Cardiac muscle cell (in vitro differentiated cells and primary cell): ENCODE measurements at regions not wholly inside any gene's neighbourhood (a gene's known extent, or its start where the extent isn't known, plus 50 kb on each side); places are given as distances from the start of the nearest gene placed in this dataset.

ENCODE experiments used
- DNase-seq, 2 donors: peaks; one replicate each; pipeline versions ENCODE4 v3.0.0 to v3.0.0-alpha.2; 2010 to 2017; ENCODE audit warnings: low read depth in 1 of 2, low spot score in 1 of 2
- H3K27ac ChIP-seq: fragments of 200-600 bp; sonication (generic); 2 replicates; pipeline ENCODE4 v1.5.1; 2016
- H3K27me3 ChIP-seq: fragments of 200-600 bp; sonication (generic); 2 replicates; pipeline ENCODE4 v1.6.0; 2016; ENCODE audit warnings: control low read depth
- H3K36me3 ChIP-seq: fragments of 200-600 bp; sonication (generic); 2 replicates; pipeline ENCODE4 v1.5.1; 2016; ENCODE audit warnings: control low read depth
- H3K4me1 ChIP-seq: fragments of 200-600 bp; sonication (generic); 2 replicates; pipeline ENCODE4 v1.8.1; 2017; ENCODE audit warnings: low read depth, mild to moderate bottlenecking, mixed run types
- H3K4me3 ChIP-seq: fragments of 200-600 bp; sonication (generic); 2 replicates; pipeline ENCODE4 v1.5.1; 2016; ENCODE audit warnings: mild to moderate bottlenecking
- H3K9me3 ChIP-seq: fragments of 200-600 bp; sonication (generic); 2 replicates; pipeline ENCODE4 v1.5.1; 2017; ENCODE audit warnings: low read depth, mild to moderate bottlenecking, control low read depth
- TF ChIP-seq, protein P1 (sequence below): IDR thresholded peaks from 2 replicates; pipeline ENCODE4 v1.5.1; 2012; ENCODE audit warnings: low read depth, mild to moderate bottlenecking, low read length

DNA sequence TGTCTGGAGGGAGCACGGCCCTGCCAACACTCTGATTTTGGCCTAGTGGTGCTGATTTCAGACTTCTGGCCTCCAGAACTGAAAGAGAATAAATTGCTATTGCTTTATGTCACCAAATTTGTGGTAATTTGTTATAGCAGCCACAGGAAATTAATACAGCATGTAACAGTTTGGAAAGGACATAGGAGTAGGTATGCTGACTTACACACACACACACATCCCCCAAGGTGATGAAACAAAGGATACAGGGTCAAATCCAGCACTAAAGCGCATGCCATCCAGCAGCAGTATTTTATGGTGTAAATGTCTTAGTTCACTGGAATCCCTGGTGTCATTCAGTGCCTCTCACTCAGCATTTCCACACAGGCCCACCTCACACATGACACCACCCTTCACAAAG, 72.2 kb upstream of the MAN1A2 start:
- no peak for DNase-seq
- TF ChIP-seq, protein P1, sequence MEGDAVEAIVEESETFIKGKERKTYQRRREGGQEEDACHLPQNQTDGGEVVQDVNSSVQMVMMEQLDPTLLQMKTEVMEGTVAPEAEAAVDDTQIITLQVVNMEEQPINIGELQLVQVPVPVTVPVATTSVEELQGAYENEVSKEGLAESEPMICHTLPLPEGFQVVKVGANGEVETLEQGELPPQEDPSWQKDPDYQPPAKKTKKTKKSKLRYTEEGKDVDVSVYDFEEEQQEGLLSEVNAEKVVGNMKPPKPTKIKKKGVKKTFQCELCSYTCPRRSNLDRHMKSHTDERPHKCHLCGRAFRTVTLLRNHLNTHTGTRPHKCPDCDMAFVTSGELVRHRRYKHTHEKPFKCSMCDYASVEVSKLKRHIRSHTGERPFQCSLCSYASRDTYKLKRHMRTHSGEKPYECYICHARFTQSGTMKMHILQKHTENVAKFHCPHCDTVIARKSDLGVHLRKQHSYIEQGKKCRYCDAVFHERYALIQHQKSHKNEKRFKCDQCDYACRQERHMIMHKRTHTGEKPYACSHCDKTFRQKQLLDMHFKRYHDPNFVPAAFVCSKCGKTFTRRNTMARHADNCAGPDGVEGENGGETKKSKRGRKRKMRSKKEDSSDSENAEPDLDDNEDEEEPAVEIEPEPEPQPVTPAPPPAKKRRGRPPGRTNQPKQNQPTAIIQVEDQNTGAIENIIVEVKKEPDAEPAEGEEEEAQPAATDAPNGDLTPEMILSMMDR: no peak
- Histone ChIP-seq H3K36me3 (no peaks in the 10 kb centered on the region), H3K27ac (no peak overlapping the region), H3K4me3 (no peak overlapping the region), H3K27me3 (peaks cover 9% of the 10 kb centered on the region), H3K9me3 (no peaks in the 10 kb centered on the region), H3K4me1 (peaks cover 5% of the 10 kb centered on the region)

DNA sequence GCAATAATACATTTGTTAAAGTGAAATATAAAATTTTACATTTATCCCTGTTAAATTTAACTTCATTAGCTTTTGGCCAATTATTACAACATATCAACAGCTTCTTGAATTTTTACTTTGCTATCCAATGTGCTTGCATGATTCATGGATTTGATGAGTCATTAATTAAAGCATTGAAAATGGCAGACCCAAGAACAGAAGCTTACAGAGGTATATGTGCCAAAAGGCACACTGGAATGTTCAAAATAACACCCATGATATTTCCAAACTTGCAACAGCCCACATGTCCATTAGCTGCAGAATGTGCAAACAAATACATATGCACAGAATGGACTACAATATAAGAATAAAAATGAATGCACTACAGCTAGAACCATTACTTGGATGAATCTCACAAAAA, 76.4 kb upstream of the MAN1A2 start:
- peak in 1 of 2 donors; percentile 38 for DNase-seq
- no peaks in the 10 kb centered on the region for H3K4me1 ChIP-seq
- TF ChIP-seq, protein P1: no peak
- no peaks in the 10 kb centered on the region for H3K9me3 ChIP-seq
- H3K27ac ChIP-seq: no peak overlapping the region
- H3K27me3 ChIP-seq: peaks cover under 1% of the 10 kb centered on the region
- H3K36me3 ChIP-seq: no peaks in the 10 kb centered on the region
- no peak overlapping the region for H3K4me3 ChIP-seq

DNA sequence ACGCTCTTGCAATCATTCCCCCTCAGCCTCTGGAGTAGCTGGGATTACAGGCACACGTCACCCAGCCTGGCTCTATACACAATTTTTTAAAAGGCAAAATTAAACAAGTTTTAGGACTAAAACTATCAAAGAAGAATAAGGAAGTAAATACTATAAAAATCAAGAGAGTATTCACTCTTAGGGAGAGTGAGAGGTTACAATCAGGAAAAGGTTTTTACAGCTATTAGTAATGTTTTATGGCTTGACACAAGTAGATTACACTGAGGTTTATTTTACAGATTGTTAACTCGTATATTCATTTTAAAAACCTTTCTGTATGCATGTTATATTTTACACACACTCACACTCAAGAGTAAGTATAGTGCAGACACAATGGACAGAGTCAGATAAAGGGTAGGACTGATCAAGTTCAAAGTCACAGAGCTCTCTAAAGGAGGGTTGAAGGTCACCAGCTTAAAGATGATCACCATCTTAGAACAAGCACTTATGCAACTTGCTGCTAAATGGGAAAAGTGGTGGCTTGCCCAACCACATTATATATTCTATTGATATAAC, 77.9 kb upstream of the MAN1A2 start:
- Histone ChIP-seq H3K4me1 (no peaks in the 10 kb centered on the region), H3K4me3 (no peak overlapping the region), H3K36me3 (no peaks in the 10 kb centered on the region), H3K9me3 (no peaks in the 10 kb centered on the region), H3K27me3 (no peaks in the 10 kb centered on the region), H3K27ac (no peak overlapping the region)
- TF ChIP-seq, protein P1: no peak
- no peak for DNase-seq

DNA sequence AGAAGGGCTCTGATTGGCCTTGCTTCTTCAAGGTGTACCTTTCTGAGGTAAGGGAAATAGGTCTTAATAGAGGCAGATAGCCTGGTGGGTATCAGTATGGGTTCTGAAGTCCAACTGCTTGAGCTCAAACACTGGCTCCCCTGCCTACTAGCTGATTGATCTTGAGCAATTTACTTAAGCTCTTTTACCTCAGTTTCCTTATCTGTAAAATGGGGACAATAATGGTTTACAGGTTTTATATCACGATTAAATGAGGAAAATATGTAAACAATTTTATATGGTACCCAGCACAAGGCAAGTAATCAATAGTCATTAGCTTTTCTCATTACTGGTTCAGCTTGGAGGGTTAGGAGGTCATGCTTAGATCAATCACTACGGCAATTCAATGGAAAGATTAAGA, 75.8 kb upstream of the VTCN1 start:
- H3K9me3 ChIP-seq: no peaks in the 10 kb centered on the region
- H3K4me1 ChIP-seq: no peaks in the 10 kb centered on the region
- TF ChIP-seq, protein P1: no peak
- H3K27me3 ChIP-seq: no peaks in the 10 kb centered on the region
- no peak for DNase-seq
- H3K27ac ChIP-seq: no peak overlapping the region
- H3K4me3 ChIP-seq: no peak overlapping the region
- H3K36me3 ChIP-seq: no peaks in the 10 kb centered on the region

DNA sequence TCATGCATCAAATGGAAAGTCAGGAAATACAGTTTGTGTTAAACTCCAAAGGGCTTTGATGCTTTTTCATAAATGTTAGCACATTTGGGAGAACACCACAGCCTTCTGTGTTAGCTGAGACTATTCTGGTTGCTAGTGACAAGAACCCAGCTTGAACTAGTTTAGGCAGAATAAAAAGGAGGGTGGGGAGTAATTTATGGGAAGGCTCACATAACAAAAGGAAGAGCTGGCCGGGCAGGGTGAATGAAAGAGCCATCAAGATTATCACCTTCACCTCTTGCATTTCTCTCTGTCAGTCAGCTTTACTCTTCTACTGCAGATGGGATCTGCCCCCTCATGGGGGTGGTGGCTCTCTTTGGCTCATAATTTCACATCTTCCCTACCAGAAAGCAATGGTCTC, 75.4 kb upstream of the VTCN1 start:
- no peak for DNase-seq
- TF ChIP-seq, protein P1: no peak
- no peaks in the 10 kb centered on the region for H3K9me3 ChIP-seq
- no peaks in the 10 kb centered on the region for H3K4me1 ChIP-seq
- H3K27ac ChIP-seq: no peak overlapping the region
- no peaks in the 10 kb centered on the region for H3K27me3 ChIP-seq
- H3K36me3 ChIP-seq: no peaks in the 10 kb centered on the region
- H3K4me3 ChIP-seq: no peak overlapping the region
